ENCODE measurements at regions not wholly inside any gene's neighbourhood (a gene's known extent, or its start where the extent isn't known, plus 50 kb on each side); places are given as distances from the start of the nearest gene placed in this dataset.

- DNase-seq (ENCODE audit: insufficient read length, low spot score) (no peak), FAIRE-seq (no peak)
- no peak for TF ChIP-seq POLR2A (IDR thresholded peaks at IDR 0.05; ENCODE audit: low read depth, low read length)
- TF ChIP-seq POU2F2 (IDR thresholded peaks at IDR 0.05; ENCODE audit: low read depth, low read length): no peak
- TF ChIP-seq PAX5 (IDR thresholded peaks at IDR 0.05; ENCODE audit: insufficient read depth, low read length, severe bottlenecking): no peak
- no peak for TF ChIP-seq POLR2AphosphoS5 (IDR thresholded peaks at IDR 0.05; ENCODE audit: low read depth, low read length)
- TF ChIP-seq TAF1 (IDR thresholded peaks at IDR 0.05; ENCODE audit: low read depth, low read length): no peak
- TF ChIP-seq SPI1 (IDR thresholded peaks at IDR 0.05; ENCODE audit: low read depth, low read length): no peak
Observed at GRCh38 chr15:92266796-92267685, 126.6 kb upstream of the ST8SIA2 start.

GRCh38 chr15:92268900-92269299 is 124.8 kb upstream of the ST8SIA2 start:
- DNase-seq (ENCODE audit: insufficient read length, low spot score) (no peak), FAIRE-seq (no peak)
- no peak for TF ChIP-seq POU2F2 (IDR thresholded peaks at IDR 0.05; ENCODE audit: low read depth, low read length)
- TF ChIP-seq SPI1 (IDR thresholded peaks at IDR 0.05; ENCODE audit: low read depth, low read length): no peak
- no peak for TF ChIP-seq POLR2AphosphoS5 (IDR thresholded peaks at IDR 0.05; ENCODE audit: low read depth, low read length)
- no peak for TF ChIP-seq POLR2A (IDR thresholded peaks at IDR 0.05; ENCODE audit: low read depth, low read length)
- no peak for TF ChIP-seq TAF1 (IDR thresholded peaks at IDR 0.05; ENCODE audit: low read depth, low read length)

- no peak for FAIRE-seq
- DNase-seq (ENCODE audit: insufficient read length, low spot score): no peak
- no peak for TF ChIP-seq SPI1 (IDR thresholded peaks at IDR 0.05; ENCODE audit: low read depth, low read length)
- TF ChIP-seq PAX5 (IDR thresholded peaks at IDR 0.05; ENCODE audit: insufficient read depth, low read length, severe bottlenecking): no peak
- no peak for TF ChIP-seq POU2F2 (IDR thresholded peaks at IDR 0.05; ENCODE audit: low read depth, low read length)
- TF ChIP-seq TAF1 (IDR thresholded peaks at IDR 0.05; ENCODE audit: low read depth, low read length): no peak
- TF ChIP-seq POLR2A (IDR thresholded peaks at IDR 0.05; ENCODE audit: low read depth, low read length): no peak
Observed at GRCh38 chr15:92271179-92271578, 122.5 kb upstream of the ST8SIA2 start.

- FAIRE-seq: no peak
- no peak for DNase-seq (ENCODE audit: insufficient read length, low spot score)
- TF ChIP-seq POLR2AphosphoS5 (IDR thresholded peaks at IDR 0.05; ENCODE audit: low read depth, low read length) (no peak), POLR2A (IDR thresholded peaks at IDR 0.05; ENCODE audit: low read depth, low read length) (no peak), POU2F2 (IDR thresholded peaks at IDR 0.05; ENCODE audit: low read depth, low read length) (no peak), SPI1 (IDR thresholded peaks at IDR 0.05; ENCODE audit: low read depth, low read length) (no peak), TAF1 (IDR thresholded peaks at IDR 0.05; ENCODE audit: low read depth, low read length) (no peak), PAX5 (IDR thresholded peaks at IDR 0.05; ENCODE audit: insufficient read depth, low read length, severe bottlenecking) (no peak)
Observed at GRCh38 chr15:92272106-92272505, 121.6 kb upstream of the ST8SIA2 start.

GRCh38 chr15:92273286-92273685 is 120.4 kb upstream of the ST8SIA2 start:
- TF ChIP-seq PAX5 (IDR thresholded peaks at IDR 0.05; ENCODE audit: insufficient read depth, low read length, severe bottlenecking) (no peak), SPI1 (IDR thresholded peaks at IDR 0.05; ENCODE audit: low read depth, low read length) (no peak), POLR2A (IDR thresholded peaks at IDR 0.05; ENCODE audit: low read depth, low read length) (no peak), TAF1 (IDR thresholded peaks at IDR 0.05; ENCODE audit: low read depth, low read length) (no peak), POU2F2 (IDR thresholded peaks at IDR 0.05; ENCODE audit: low read depth, low read length) (no peak), POLR2AphosphoS5 (IDR thresholded peaks at IDR 0.05; ENCODE audit: low read depth, low read length) (no peak)
- FAIRE-seq (no peak), DNase-seq (ENCODE audit: insufficient read length, low spot score) (no peak)

GRCh38 chr15:92273723-92274122 is 120.0 kb upstream of the ST8SIA2 start:
- DNase-seq (ENCODE audit: insufficient read length, low spot score) (no peak), FAIRE-seq (no peak)
- TF ChIP-seq PAX5 (IDR thresholded peaks at IDR 0.05; ENCODE audit: insufficient read depth, low read length, severe bottlenecking) (no peak), POLR2A (IDR thresholded peaks at IDR 0.05; ENCODE audit: low read depth, low read length) (no peak), SPI1 (IDR thresholded peaks at IDR 0.05; ENCODE audit: low read depth, low read length) (no peak), POLR2AphosphoS5 (IDR thresholded peaks at IDR 0.05; ENCODE audit: low read depth, low read length) (no peak), POU2F2 (IDR thresholded peaks at IDR 0.05; ENCODE audit: low read depth, low read length) (no peak), TAF1 (IDR thresholded peaks at IDR 0.05; ENCODE audit: low read depth, low read length) (no peak)

- no peak for FAIRE-seq
- no peak for DNase-seq (ENCODE audit: insufficient read length, low spot score)
- TF ChIP-seq TAF1 (IDR thresholded peaks at IDR 0.05; ENCODE audit: low read depth, low read length) (no peak), POU2F2 (IDR thresholded peaks at IDR 0.05; ENCODE audit: low read depth, low read length) (no peak), PAX5 (IDR thresholded peaks at IDR 0.05; ENCODE audit: insufficient read depth, low read length, severe bottlenecking) (no peak), POLR2AphosphoS5 (IDR thresholded peaks at IDR 0.05; ENCODE audit: low read depth, low read length) (no peak), SPI1 (IDR thresholded peaks at IDR 0.05; ENCODE audit: low read depth, low read length) (no peak), POLR2A (IDR thresholded peaks at IDR 0.05; ENCODE audit: low read depth, low read length) (no peak)
Observed at GRCh38 chr15:92277776-92278175, 115.9 kb upstream of the ST8SIA2 start.

GRCh38 chr15:92283813-92284212 is 109.9 kb upstream of the ST8SIA2 start:
- DNase-seq (ENCODE audit: insufficient read length, low spot score) (no peak), FAIRE-seq (no peak)
- TF ChIP-seq POLR2AphosphoS5 (IDR thresholded peaks at IDR 0.05; ENCODE audit: low read depth, low read length) (no peak), SPI1 (IDR thresholded peaks at IDR 0.05; ENCODE audit: low read depth, low read length) (no peak), POU2F2 (IDR thresholded peaks at IDR 0.05; ENCODE audit: low read depth, low read length) (no peak), PAX5 (IDR thresholded peaks at IDR 0.05; ENCODE audit: insufficient read depth, low read length, severe bottlenecking) (no peak), TAF1 (IDR thresholded peaks at IDR 0.05; ENCODE audit: low read depth, low read length) (no peak), POLR2A (IDR thresholded peaks at IDR 0.05; ENCODE audit: low read depth, low read length) (no peak)

- TF ChIP-seq TAF1 (IDR thresholded peaks at IDR 0.05; ENCODE audit: low read depth, low read length): no peak
- no peak for TF ChIP-seq POLR2A (IDR thresholded peaks at IDR 0.05; ENCODE audit: low read depth, low read length)
- TF ChIP-seq POU2F2 (IDR thresholded peaks at IDR 0.05; ENCODE audit: low read depth, low read length): no peak
- TF ChIP-seq POLR2AphosphoS5 (IDR thresholded peaks at IDR 0.05; ENCODE audit: low read depth, low read length): no peak
- no peak for TF ChIP-seq SPI1 (IDR thresholded peaks at IDR 0.05; ENCODE audit: low read depth, low read length)
- TF ChIP-seq PAX5 (IDR thresholded peaks at IDR 0.05; ENCODE audit: insufficient read depth, low read length, severe bottlenecking): no peak
- DNase-seq (ENCODE audit: insufficient read length, low spot score) (no peak), FAIRE-seq (no peak)
Observed at GRCh38 chr15:92288755-92289154, 104.9 kb upstream of the ST8SIA2 start.
